SK-N-SH (cell line): ENCODE measurements at regions not wholly inside any gene's neighbourhood (a gene's known extent, or its start where the extent isn't known, plus 50 kb on each side); places are given as distances from the start of the nearest gene placed in this dataset.

Source experiments
- CTCF ChIA-PET: fragments of 300-600, 350-600 bp; formaldehyde crosslinking; extraction: SDS; loops from one replicate; lab custom pipeline; 2021; lab: Yijun Ruan, JAX
- POLR2A ChIA-PET: fragments of 350-600 bp; sonication (Branson Sonifier 250); formaldehyde crosslinking; extraction: SDS; loops from one replicate; lab custom pipeline; 2020; ENCODE audit warnings: antibody characterized with exemption, inconsistent platforms; lab: Yijun Ruan, JAX
- DNase-seq: peaks from one replicate; pipeline ENCODE4 v3.0.0; 2012
- H2AFZ ChIP-seq: fragments of 200-600 bp; sonication (generic); 2 replicates; pipeline ENCODE4 v1.8.1; 2016; ENCODE audit warnings: antibody characterized with exemption, mild to moderate bottlenecking, low read depth
- H3F3A ChIP-seq: fragments of 200-600 bp; sonication (generic); replicated peaks from 2 replicates; pipeline ENCODE3; 2016; ENCODE audit warnings: antibody characterized with exemption, mild to moderate bottlenecking; ENCODE audit not compliant: insufficient read depth
- H3K27ac ChIP-seq, 2 experiments: fragments of 200-500 bp in 1 of 2; fragments of 200-600 bp in 1 of 2; sonication (Bioruptor generic) in 1 of 2; sonication (generic), shearing (Covaris generic) in 1 of 2; 2 replicates each; pipeline versions ENCODE4 v1.5.1 to v1.6.1; 2014 to 2016; ENCODE audit warnings: low read depth in 2 of 2, inconsistent platforms in 1 of 2, low read length in 1 of 2, mild to moderate bottlenecking in 1 of 2, mixed read lengths in 1 of 2
- H3K27me3 ChIP-seq: fragments of 200-600 bp; sonication (generic), shearing (Covaris generic); 2 replicates; pipeline ENCODE4 v1.6.1; 2016; ENCODE audit warnings: mixed run types; ENCODE audit not compliant: insufficient read depth
- H3K36me3 ChIP-seq, 2 experiments: fragments of 200-500 bp in 1 of 2; fragments of 200-600 bp in 1 of 2; sonication (Bioruptor generic) in 1 of 2; sonication (generic) in 1 of 2; replicated peaks in 1 of 2; 2 replicates each; pipeline versions ENCODE3 to v1.5.1; 2014 to 2016; ENCODE audit warnings: low read length in 1 of 2, mild to moderate bottlenecking in 1 of 2; ENCODE audit not compliant: insufficient read depth in 2 of 2, control insufficient read depth in 1 of 2
- H3K4me1 ChIP-seq, 2 experiments: fragments of 200-500 bp in 1 of 2; fragments of 200-600 bp in 1 of 2; sonication (Bioruptor generic) in 1 of 2; sonication (generic), shearing (Covaris generic) in 1 of 2; 2 replicates each; pipeline versions ENCODE4 v1.5.1 to v1.6.1; 2014 to 2016; ENCODE audit warnings: low read depth in 1 of 2, low read length in 1 of 2, mixed run types in 1 of 2; ENCODE audit not compliant: insufficient read depth in 2 of 2, control insufficient read depth in 1 of 2
- H3K4me2 ChIP-seq: fragments of 200-600 bp; sonication (generic), shearing (Covaris generic); 2 replicates; pipeline ENCODE4 v1.6.1; 2017; ENCODE audit warnings: mixed run types
- H3K4me3 ChIP-seq, 2 experiments: fragments of 200-500 bp in 1 of 2; fragments of 200-600 bp in 1 of 2; sonication (Bioruptor generic) in 1 of 2; sonication (generic), shearing (Covaris generic) in 1 of 2; 2 replicates each; pipeline versions ENCODE4 v1.5.1 to v1.8.1; 2014 to 2016; ENCODE audit warnings: low read depth in 2 of 2, inconsistent platforms in 1 of 2, low read length in 1 of 2, mild to moderate bottlenecking in 1 of 2, mixed read lengths in 1 of 2, moderate library complexity in 1 of 2
- H3K79me2 ChIP-seq: fragments of 200-600 bp; sonication (generic); 2 replicates; pipeline ENCODE4 v1.8.1; 2017; ENCODE audit warnings: mild to moderate bottlenecking; ENCODE audit not compliant: insufficient read depth
- H3K9ac ChIP-seq: fragments of 200-600 bp; sonication (generic); 2 replicates; pipeline ENCODE4 v1.6.1; 2017; ENCODE audit warnings: mixed run types
- H3K9me2 ChIP-seq: fragments of 200-600 bp; sonication (generic); 2 replicates; pipeline ENCODE4 v1.6.1; 2017; ENCODE audit warnings: mixed run types
- H3K9me3 ChIP-seq: fragments of 200-600 bp; sonication (generic); 2 replicates; pipeline ENCODE4 v1.6.1; 2017; ENCODE audit warnings: mixed run types, mild to moderate bottlenecking, moderate library complexity
- H4K20me1 ChIP-seq: fragments of 200-600 bp; sonication (generic); 2 replicates; pipeline ENCODE4 v1.6.1; 2017; ENCODE audit warnings: mild to moderate bottlenecking, mixed run types; ENCODE audit not compliant: insufficient read depth
- FOSL2 ChIP-seq: IDR thresholded peaks from 2 replicates; pipeline ENCODE4 v1.4.0; 2012; ENCODE audit warnings: low read depth, mild to moderate bottlenecking, moderate library complexity, borderline replicate concordance
- FOXJ3 ChIP-seq: sonication (generic); formaldehyde crosslinking; IDR thresholded peaks from 2 replicates; pipeline ENCODE4 v1.5.1; 2020; ENCODE audit warnings: mild to moderate bottlenecking, missing genetic modification reagents
- GABPA ChIP-seq: IDR thresholded peaks from 2 replicates; pipeline ENCODE4 v1.4.0; 2012; ENCODE audit warnings: low read depth, mild to moderate bottlenecking
- JUND ChIP-seq: IDR thresholded peaks from 2 replicates; pipeline ENCODE4 v1.4.0; 2012
- MEF2A ChIP-seq: IDR thresholded peaks from 2 replicates; pipeline ENCODE4 v1.4.0; 2012; ENCODE audit warnings: low read depth, borderline replicate concordance
- POLR2AphosphoS5 ChIP-seq: IDR thresholded peaks from 2 replicates; pipeline ENCODE4 v1.6.1; 2012; ENCODE audit warnings: low read depth, low read length
- RFX5 ChIP-seq: IDR thresholded peaks from 2 replicates; pipeline ENCODE4 v1.6.1; 2012; ENCODE audit warnings: mild to moderate bottlenecking, improper control_type of control experiment, low read length
- RXRA ChIP-seq: IDR thresholded peaks from 2 replicates; pipeline ENCODE4 v1.4.0; 2012; ENCODE audit warnings: low read depth, mild to moderate bottlenecking, borderline replicate concordance
- TAF1 ChIP-seq: IDR thresholded peaks from 2 replicates; pipeline ENCODE4 v1.6.1; 2012; ENCODE audit warnings: low read depth, mild to moderate bottlenecking, low read length, moderate library complexity, borderline replicate concordance
- TCF12 ChIP-seq: IDR thresholded peaks from 2 replicates; pipeline ENCODE4 v1.4.0; 2012
- YY1 ChIP-seq: IDR thresholded peaks from 2 replicates; pipeline ENCODE4 v1.4.0; 2012; ENCODE audit warnings: low read depth, mild to moderate bottlenecking
- WGBS: methylation state at CpG from one replicate; pipeline ENCODE4 v1.1.6; 2017; ENCODE audit warnings: low lambda C conversion rate; 5-methylcytosine and 5-hydroxymethylcytosine counted together
- TF ChIP-seq, protein P1 (sequence below): fragments of 150-350 bp; IDR thresholded peaks from 2 replicates; pipeline ENCODE4 v1.6.1; 2016; ENCODE audit warnings: mild to moderate bottlenecking, low read depth, low read length
- TF ChIP-seq, protein P2 (sequence below): IDR thresholded peaks from 2 replicates; pipeline ENCODE4; 2012

GRCh38 chrX:121151293-121151692 lies 103.9 kb downstream of the GLUD2 start:
- Histone ChIP-seq H3K9me3 (no peaks in the 10 kb centered on the region), H3F3A (peaks cover under 1% of the 10 kb centered on the region), H3K9me2 (no peaks in the 10 kb centered on the region)
- TF ChIP-seq RXRA (no peak), YY1 (no peak), RFX5 (no peak), TCF12 (no peak), TAF1 (no peak), POLR2AphosphoS5 (no peak), FOXJ3 (CRISPR knock-in tag) (no peak), MEF2A (no peak), GABPA (no peak), JUND (no peak)
- TF ChIP-seq, protein P1, sequence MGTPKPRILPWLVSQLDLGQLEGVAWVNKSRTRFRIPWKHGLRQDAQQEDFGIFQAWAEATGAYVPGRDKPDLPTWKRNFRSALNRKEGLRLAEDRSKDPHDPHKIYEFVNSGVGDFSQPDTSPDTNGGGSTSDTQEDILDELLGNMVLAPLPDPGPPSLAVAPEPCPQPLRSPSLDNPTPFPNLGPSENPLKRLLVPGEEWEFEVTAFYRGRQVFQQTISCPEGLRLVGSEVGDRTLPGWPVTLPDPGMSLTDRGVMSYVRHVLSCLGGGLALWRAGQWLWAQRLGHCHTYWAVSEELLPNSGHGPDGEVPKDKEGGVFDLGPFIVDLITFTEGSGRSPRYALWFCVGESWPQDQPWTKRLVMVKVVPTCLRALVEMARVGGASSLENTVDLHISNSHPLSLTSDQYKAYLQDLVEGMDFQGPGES: no peak
- TF ChIP-seq, protein P2, sequence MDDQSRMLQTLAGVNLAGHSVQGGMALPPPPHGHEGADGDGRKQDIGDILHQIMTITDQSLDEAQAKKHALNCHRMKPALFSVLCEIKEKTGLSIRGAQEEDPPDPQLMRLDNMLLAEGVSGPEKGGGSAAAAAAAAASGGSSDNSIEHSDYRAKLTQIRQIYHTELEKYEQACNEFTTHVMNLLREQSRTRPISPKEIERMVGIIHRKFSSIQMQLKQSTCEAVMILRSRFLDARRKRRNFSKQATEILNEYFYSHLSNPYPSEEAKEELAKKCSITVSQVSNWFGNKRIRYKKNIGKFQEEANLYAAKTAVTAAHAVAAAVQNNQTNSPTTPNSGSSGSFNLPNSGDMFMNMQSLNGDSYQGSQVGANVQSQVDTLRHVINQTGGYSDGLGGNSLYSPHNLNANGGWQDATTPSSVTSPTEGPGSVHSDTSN: no peak
- TF ChIP-seq, all 33 proteins: peak for 0
- Histone ChIP-seq H2AFZ (no peak overlapping the region), H3K9ac (no peak overlapping the region), H3K4me2 (no peak overlapping the region), H3K36me3 (no peaks in the 10 kb centered on the region), H3K4me3 (no peak overlapping the region), H3K27ac (no peak overlapping the region), H3K79me2 (no peaks in the 10 kb centered on the region), H3K27me3 (peaks cover 16% of the 10 kb centered on the region; the same call in 1 of the 2 replicates), H4K20me1 (no peaks in the 10 kb centered on the region), H3K4me1 (no peaks in the 10 kb centered on the region)
- no peak for DNase-seq
- POLR2A ChIA-PET: no interaction called here
- WGBS: 5% methylated on average over 4 of the region's 4 CpGs
- CTCF ChIA-PET: no interaction called here

DNA sequence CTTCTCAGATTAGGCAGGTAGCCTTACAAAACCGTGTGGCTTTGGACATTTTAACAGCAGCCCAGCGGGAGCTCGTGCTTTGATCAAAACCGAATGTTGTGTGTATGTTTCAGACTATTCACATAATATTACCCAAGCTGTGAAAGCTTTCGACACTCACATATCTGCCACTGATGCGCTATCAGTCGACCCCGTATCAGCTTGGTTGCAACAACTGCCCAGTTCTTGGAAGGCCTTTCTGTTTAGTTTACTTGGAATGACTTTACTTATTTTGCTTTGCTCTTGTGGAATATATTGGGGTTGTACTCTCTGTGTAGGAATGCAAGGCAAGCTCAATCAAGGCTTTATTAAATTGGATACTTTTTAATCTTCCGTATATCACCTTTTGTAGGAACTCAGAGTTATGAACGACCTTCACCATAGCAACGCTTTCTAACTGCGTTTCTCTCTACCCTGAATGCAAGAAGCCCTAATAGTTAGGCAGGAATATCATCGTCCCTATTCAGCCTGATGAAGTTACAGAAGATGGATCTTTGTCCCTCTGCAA lies 107.5 kb downstream of the GLUD2 start:
- H3F3A ChIP-seq: no peaks in the 10 kb centered on the region
- ChIA-PET POLR2A (no interaction called here), CTCF (no interaction called here)

More for the DNA sequence above, 107.5 kb downstream of the GLUD2 start:
- no peaks in the 10 kb centered on the region for H3K36me3 ChIP-seq
- no peak overlapping the region for H3K27ac ChIP-seq
- H3K9me3 ChIP-seq: no peaks in the 10 kb centered on the region
- no peaks in the 10 kb centered on the region for H3K9me2 ChIP-seq
- DNase-seq: no peak
- no peaks in the 10 kb centered on the region for H3K4me1 ChIP-seq
- H3K27me3 ChIP-seq: peaks cover 17% of the 10 kb centered on the region; the same call in 1 of the 2 replicates
- no peak overlapping the region for H3K4me2 ChIP-seq
- no peak overlapping the region for H2AFZ ChIP-seq
- no peak for TF ChIP-seq FOSL2
- H4K20me1 ChIP-seq: no peaks in the 10 kb centered on the region
- no peaks in the 10 kb centered on the region for H3K79me2 ChIP-seq
- H3K9ac ChIP-seq: no peak overlapping the region
- H3K4me3 ChIP-seq: no peak overlapping the region
- 28% methylated on average over 13 of the region's 13 CpGs for WGBS
